Rectal smooth muscle tissue (tissue), 1 donor: ENCODE measurements at regions not wholly inside any gene's neighbourhood (a gene's known extent, or its start where the extent isn't known, plus 50 kb on each side); places are given as distances from the start of the nearest gene placed in this dataset.
"Not testable (repeated sequence)": the region's sequence is repeated elsewhere in the genome, so short reads cannot be mapped to it uniquely, and the experiment has no call there.

ENCODE experiments used
- H3K27ac ChIP-seq: one replicate; pipeline ENCODE4 v1.7.0; 2013; ENCODE audit warnings: low read depth, low read length, inconsistent platforms
- H3K27me3 ChIP-seq: one replicate; pipeline ENCODE4 v1.7.0; 2013; ENCODE audit warnings: low read length; ENCODE audit not compliant: control insufficient read depth, insufficient read depth
- H3K36me3 ChIP-seq: one replicate; pipeline ENCODE4 v1.7.0; 2013; ENCODE audit warnings: low read length; ENCODE audit not compliant: control insufficient read depth, insufficient read depth
- H3K4me1 ChIP-seq: one replicate; pipeline ENCODE4 v1.7.0; 2013; ENCODE audit warnings: low read length; ENCODE audit not compliant: control insufficient read depth, insufficient read depth
- H3K4me3 ChIP-seq: one replicate; pipeline ENCODE4 v1.7.0; 2013; ENCODE audit warnings: low read length
- H3K9ac ChIP-seq: one replicate; pipeline ENCODE4 v1.7.0; 2013; ENCODE audit warnings: low read length

DNA sequence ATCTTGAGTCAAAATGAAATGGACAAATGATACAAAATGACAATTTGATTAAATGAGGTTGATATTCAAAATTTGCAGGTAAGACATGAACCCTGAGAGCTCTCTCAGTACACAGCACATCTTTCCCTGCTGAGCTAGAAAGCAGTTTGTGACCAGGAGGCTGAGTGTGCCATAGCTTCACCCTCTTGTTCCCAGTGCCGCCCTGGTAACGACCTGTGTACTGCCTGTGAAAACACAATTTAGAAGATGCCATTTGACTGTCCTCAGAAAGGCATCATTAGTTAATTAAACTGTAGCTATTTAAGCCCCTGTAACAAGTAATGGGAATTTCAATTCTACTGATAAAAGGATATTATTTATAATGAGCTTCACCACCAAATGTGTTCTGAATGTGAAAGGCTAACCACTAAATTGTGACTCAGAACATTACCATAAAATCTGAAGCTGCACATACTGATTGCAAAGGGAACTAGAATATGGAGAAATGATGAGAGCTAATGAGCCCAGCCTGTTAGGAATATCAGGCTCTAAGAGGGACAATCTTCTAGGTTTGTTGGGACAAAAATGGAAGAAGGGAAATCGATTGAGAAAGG, 212.9 kb upstream of the ARPP21 start:
- Histone ChIP-seq H3K9ac (no peak overlapping the region), H3K36me3 (no peaks in the 10 kb centered on the region), H3K27me3 (no peaks in the 10 kb centered on the region), H3K4me1 (no peaks in the 10 kb centered on the region), H3K4me3 (no peak overlapping the region), H3K27ac (no peak overlapping the region)

DNA sequence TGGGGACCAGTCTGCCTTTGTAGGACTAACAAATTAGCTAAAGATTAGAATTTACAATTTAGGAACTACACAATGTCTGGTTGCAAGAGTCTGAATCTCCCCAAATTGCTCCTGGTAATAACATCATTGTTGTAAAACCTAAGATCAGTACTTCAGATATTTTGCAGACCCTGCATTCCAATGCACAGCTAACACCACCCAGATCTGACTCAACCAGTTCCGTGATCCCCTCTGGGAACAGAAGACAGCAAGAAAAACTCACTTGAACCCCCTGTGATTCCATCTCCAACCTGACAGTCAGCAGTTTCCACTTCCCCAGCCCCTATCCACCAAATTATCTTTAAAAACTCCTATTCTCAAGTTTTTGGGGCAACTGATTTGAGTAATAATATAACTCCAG, 201.9 kb upstream of the ARPP21 start:
- Histone ChIP-seq H3K4me3 (no peak overlapping the region), H3K9ac (no peak overlapping the region), H3K4me1 (no peaks in the 10 kb centered on the region), H3K27ac (no peak overlapping the region), H3K36me3 (no peaks in the 10 kb centered on the region), H3K27me3 (no peaks in the 10 kb centered on the region)

- H3K27ac ChIP-seq = no peak overlapping the region
- H3K4me3 ChIP-seq = no peak overlapping the region
- H3K4me1 ChIP-seq = no peaks in the 10 kb centered on the region
- no peaks in the 10 kb centered on the region for H3K27me3 ChIP-seq
- H3K36me3 ChIP-seq = no peaks in the 10 kb centered on the region
- no peak overlapping the region for H3K9ac ChIP-seq
Observed at GRCh38 chr3:35438101-35438500, 201.2 kb upstream of the ARPP21 start.

DNA sequence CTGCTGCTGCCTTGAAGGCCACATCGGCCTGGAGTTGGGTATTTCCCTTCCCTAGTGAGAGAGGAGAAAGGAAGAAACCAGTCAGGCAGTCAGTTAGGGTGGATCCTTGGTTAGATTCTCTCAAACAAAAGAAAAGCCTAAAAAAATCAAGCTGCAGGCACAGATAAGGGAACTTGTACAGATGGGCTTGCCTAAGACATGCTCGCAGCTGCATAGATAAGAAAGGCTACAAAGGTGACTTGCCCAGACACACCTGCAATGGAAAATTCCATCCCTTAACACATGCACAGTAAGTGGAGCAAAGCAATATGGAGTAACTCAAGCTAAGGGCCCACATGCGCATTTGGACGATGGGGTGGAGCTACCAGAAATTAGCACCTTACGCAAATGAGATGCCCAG, 199.7 kb upstream of the ARPP21 start:
- no peaks in the 10 kb centered on the region for H3K36me3 ChIP-seq
- no peak overlapping the region for H3K9ac ChIP-seq
- no peak overlapping the region for H3K4me3 ChIP-seq
- H3K4me1 ChIP-seq = no peaks in the 10 kb centered on the region
- no peak overlapping the region for H3K27ac ChIP-seq
- no peaks in the 10 kb centered on the region for H3K27me3 ChIP-seq

DNA sequence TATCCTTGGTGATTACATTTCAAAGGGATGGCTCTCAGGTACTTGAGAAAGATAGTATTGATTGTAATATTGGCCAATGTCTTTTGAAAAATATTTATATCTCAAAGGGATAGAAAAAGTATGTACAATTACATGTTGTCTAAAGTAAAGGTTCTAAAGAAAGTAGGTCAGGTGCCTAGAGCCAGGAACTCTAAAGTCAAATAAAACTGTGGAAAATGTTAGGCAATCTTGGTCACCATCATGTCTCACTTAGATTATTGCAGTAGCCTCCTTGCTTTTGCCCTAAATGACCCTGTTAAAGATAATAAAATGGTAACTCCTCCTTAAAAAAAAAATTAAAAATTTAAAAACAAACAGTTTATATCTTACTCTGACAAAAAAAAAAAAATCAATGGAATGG, 198.5 kb upstream of the ARPP21 start:
- Histone ChIP-seq H3K27ac (no peak overlapping the region), H3K36me3 (no peaks in the 10 kb centered on the region)

GRCh38 chr3:35446896-35447295, 192.4 kb upstream of the ARPP21 start:
- H3K9ac ChIP-seq = no peak overlapping the region
- no peak overlapping the region for H3K27ac ChIP-seq
- no peaks in the 10 kb centered on the region for H3K27me3 ChIP-seq
- H3K36me3 ChIP-seq = no peaks in the 10 kb centered on the region
- H3K4me1 ChIP-seq = no peaks in the 10 kb centered on the region
- no peak overlapping the region for H3K4me3 ChIP-seq

More for the DNA sequence above, 198.5 kb upstream of the ARPP21 start:
- H3K4me1 ChIP-seq = no peaks in the 10 kb centered on the region
- H3K4me3 ChIP-seq = no peak overlapping the region
- no peaks in the 10 kb centered on the region for H3K27me3 ChIP-seq
- no peak overlapping the region for H3K9ac ChIP-seq

- Histone ChIP-seq H3K36me3 (no peaks in the 10 kb centered on the region), H3K4me3 (no peak overlapping the region), H3K4me1 (no peaks in the 10 kb centered on the region), H3K27me3 (no peaks in the 10 kb centered on the region), H3K9ac (no peak overlapping the region), H3K27ac (no peak overlapping the region)
Observed at GRCh38 chr3:35448121-35448520, 191.2 kb upstream of the ARPP21 start.

GRCh38 chr3:35448681-35449080, 190.6 kb upstream of the ARPP21 start:
- no peaks in the 10 kb centered on the region for H3K27me3 ChIP-seq
- no peak overlapping the region for H3K9ac ChIP-seq
- no peaks in the 10 kb centered on the region for H3K36me3 ChIP-seq
- no peak overlapping the region for H3K4me3 ChIP-seq
- H3K27ac ChIP-seq = no peak overlapping the region
- no peaks in the 10 kb centered on the region for H3K4me1 ChIP-seq

DNA sequence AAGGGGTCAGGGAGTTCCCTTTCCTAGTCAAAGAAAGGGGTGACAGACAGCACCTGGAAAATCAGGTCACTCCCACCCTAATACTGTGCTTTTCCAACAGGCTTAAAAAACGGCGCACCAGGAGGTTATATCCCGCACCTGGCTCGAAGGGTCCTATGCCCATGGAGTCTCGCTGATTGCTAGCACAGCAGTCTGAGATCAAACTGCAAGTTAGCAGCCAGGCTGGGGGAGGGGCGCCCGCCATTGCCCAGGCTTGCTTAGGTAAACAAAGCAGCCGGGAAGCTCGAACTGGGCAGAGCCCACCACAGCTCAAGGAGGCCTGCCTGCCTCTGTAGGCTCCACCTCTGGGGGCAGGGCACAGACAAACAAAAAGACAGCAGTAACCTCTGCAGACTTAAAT, 184.5 kb upstream of the ARPP21 start:
- H3K27me3 ChIP-seq, H3K4me3 ChIP-seq, H3K36me3 ChIP-seq, H3K27ac ChIP-seq, H3K4me1 ChIP-seq, H3K9ac ChIP-seq: not testable (repeated sequence)

DNA sequence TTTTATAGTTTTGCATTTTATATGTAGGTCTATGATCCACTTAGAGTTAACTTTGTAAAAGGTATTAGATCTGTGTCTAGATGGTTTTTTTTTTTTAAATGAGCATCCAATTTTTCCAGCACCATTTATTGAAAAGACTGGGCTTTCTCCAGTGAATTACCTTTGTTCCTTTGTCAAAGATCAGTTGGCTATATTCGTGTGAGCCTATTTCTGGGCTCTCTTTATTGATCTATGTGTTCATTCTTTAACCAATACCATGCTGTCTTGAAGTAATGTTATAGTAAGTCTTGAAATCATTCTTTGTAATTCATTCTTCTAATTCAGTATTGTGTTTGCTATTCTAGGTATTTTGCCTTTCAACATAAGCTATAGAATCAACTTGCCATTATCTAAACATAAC, 165.4 kb upstream of the ARPP21 start:
- H3K4me1 ChIP-seq = no peaks in the 10 kb centered on the region
- no peaks in the 10 kb centered on the region for H3K36me3 ChIP-seq
- H3K27ac ChIP-seq = no peak overlapping the region
- H3K9ac ChIP-seq = no peak overlapping the region
- H3K4me3 ChIP-seq = no peak overlapping the region
- H3K27me3 ChIP-seq = no peaks in the 10 kb centered on the region

GRCh38 chr3:35482566-35482965, 156.8 kb upstream of the ARPP21 start:
- not testable (repeated sequence) for H3K27me3 ChIP-seq, H3K27ac ChIP-seq, H3K36me3 ChIP-seq, H3K4me1 ChIP-seq, H3K4me3 ChIP-seq, H3K9ac ChIP-seq

GRCh38 chr3:35483131-35483530, 156.2 kb upstream of the ARPP21 start:
- no peak overlapping the region for H3K9ac ChIP-seq
- H3K36me3 ChIP-seq = no peaks in the 10 kb centered on the region
- no peak overlapping the region for H3K4me3 ChIP-seq
- no peaks in the 10 kb centered on the region for H3K27me3 ChIP-seq
- H3K27ac ChIP-seq = no peak overlapping the region
- no peaks in the 10 kb centered on the region for H3K4me1 ChIP-seq

DNA sequence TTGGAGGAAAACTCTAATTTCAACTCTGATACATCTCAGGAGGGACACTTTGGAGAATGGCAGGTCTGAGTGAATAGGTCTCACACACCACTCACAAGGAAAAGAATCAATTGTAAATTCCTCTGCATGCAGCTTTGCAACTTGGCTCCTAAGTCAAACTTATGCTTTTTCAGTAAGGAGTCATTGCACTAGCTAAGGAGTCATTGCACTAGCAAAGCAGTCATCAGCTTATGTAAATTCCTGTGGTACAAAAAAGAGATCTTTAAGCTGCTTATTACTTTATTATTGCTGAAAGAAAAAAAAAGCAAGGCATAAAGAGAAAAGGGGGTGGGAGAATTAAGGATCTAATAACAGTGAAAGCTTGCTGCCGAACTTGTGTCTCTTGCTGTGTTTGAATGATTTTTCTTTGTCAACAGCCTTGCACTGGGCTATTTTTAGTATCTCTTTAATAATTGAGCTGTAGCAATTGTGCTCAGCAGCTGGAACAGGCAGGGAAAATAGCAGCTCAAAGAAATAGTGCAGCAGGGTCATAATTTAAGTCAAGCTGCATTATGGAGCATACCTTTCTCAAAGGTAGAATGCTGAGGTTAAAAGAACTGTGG, 154.3 kb upstream of the ARPP21 start:
- H3K9ac ChIP-seq = no peak overlapping the region
- no peaks in the 10 kb centered on the region for H3K27me3 ChIP-seq
- H3K36me3 ChIP-seq = no peaks in the 10 kb centered on the region
- H3K4me1 ChIP-seq = no peaks in the 10 kb centered on the region
- H3K4me3 ChIP-seq = no peak overlapping the region
- no peak overlapping the region for H3K27ac ChIP-seq
